Vagina (tissue), 2 donors: ENCODE measurements at regions not wholly inside any gene's neighbourhood (a gene's known extent, or its start where the extent isn't known, plus 50 kb on each side); places are given as distances from the start of the nearest gene placed in this dataset.

Experiments used
- POLR2A ChIP-seq, 2 donors: fragments of 450-650 bp; IDR thresholded peaks; one replicate each; pipeline ENCODE4 v1.6.1; 2017; ENCODE audit warnings: antibody characterized with exemption in 2 of 2, mild to moderate bottlenecking in 2 of 2, moderate library complexity in 2 of 2
- POLR2AphosphoS5 ChIP-seq, 2 donors: sonication (generic); formaldehyde crosslinking; IDR thresholded peaks; one replicate each; pipeline ENCODE4 v1.9.0; 2017; ENCODE audit warnings: antibody characterized with exemption in 2 of 2, mild to moderate bottlenecking in 2 of 2, low read depth in 1 of 2; ENCODE audit not compliant: insufficient read depth in 1 of 2
- TF ChIP-seq, protein P1 (sequence below), 3 experiments: fragments of 450-650 bp in 2 of 3; fragments of 200-600 bp in 1 of 3; sonication (generic) in 1 of 3; IDR thresholded peaks; one replicate each; pipeline ENCODE4 v1.5.1; 2017 to 2019; ENCODE audit warnings: antibody characterized with exemption in 3 of 3, mild to moderate bottlenecking in 2 of 3, moderate library complexity in 2 of 3

DNA sequence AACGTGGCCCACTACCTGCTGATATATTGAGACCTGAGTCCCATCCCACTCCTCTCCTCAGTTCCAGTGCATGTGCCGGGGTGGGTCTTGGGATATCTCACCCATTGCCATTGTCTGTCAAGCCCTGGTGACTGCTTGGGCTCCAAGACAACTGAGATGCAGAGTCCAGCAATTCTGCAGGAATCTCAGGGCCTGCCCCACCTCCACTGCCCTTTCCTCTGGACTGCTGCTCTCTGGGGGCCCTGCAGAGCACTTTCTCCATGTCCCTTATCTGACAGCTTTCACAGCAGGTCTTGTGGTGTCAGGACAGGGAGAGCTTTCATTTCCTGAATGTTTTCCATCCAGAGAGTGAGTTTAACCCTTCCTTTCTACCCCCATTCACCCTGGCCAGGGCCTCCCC lies 152.9 kb downstream of the ARL4C start:
- TF ChIP-seq POLR2AphosphoS5 (IDR thresholded peaks at IDR 0.05; ENCODE audit: insufficient read depth in 1 of 2, low read depth in 1 of 2): no peak
- TF ChIP-seq, protein P1, sequence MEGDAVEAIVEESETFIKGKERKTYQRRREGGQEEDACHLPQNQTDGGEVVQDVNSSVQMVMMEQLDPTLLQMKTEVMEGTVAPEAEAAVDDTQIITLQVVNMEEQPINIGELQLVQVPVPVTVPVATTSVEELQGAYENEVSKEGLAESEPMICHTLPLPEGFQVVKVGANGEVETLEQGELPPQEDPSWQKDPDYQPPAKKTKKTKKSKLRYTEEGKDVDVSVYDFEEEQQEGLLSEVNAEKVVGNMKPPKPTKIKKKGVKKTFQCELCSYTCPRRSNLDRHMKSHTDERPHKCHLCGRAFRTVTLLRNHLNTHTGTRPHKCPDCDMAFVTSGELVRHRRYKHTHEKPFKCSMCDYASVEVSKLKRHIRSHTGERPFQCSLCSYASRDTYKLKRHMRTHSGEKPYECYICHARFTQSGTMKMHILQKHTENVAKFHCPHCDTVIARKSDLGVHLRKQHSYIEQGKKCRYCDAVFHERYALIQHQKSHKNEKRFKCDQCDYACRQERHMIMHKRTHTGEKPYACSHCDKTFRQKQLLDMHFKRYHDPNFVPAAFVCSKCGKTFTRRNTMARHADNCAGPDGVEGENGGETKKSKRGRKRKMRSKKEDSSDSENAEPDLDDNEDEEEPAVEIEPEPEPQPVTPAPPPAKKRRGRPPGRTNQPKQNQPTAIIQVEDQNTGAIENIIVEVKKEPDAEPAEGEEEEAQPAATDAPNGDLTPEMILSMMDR (IDR thresholded peaks at IDR 0.05): no peak
- TF ChIP-seq POLR2A (IDR thresholded peaks at IDR 0.05): no peak
